C4-2B (cell line): ENCODE measurements at regions not wholly inside any gene's neighbourhood (a gene's known extent, or its start where the extent isn't known, plus 50 kb on each side); places are given as distances from the start of the nearest gene placed in this dataset.

Experiments used
- H3K27ac ChIP-seq: fragments of 450-650 bp; 2 replicates; pipeline ENCODE4 v1.5.1; 2017
- ZFX ChIP-seq: fragments of 450-650 bp; IDR thresholded peaks from 2 replicates; pipeline ENCODE4 v1.6.1; 2017
- TF ChIP-seq, protein P1 (sequence below): fragments of 450-650 bp; conservative IDR thresholded peaks from 2 replicates; pipeline ENCODE4 v1.5.1; 2017; ENCODE audit warnings: mild to moderate bottlenecking

DNA sequence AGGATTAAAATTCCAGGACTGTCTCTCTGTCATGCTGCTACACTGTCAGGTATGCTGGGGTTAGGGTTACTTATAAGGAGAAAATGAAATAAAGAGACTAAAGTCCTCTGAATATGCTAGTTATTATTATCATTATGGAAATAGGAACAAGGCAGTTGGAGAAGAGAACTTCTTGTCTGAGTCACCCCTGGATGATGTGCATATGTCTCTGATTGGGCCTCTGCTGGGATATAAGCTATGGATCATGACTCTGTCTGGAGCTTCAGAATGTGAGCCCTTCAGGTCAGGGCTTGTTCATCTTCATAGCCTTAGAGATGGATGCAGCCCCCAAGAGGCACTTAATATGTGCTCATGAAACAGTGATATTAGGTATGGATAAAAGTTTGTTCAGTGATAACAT, 569.6 kb downstream of the EPHB1 start:
- TF ChIP-seq, protein P1, sequence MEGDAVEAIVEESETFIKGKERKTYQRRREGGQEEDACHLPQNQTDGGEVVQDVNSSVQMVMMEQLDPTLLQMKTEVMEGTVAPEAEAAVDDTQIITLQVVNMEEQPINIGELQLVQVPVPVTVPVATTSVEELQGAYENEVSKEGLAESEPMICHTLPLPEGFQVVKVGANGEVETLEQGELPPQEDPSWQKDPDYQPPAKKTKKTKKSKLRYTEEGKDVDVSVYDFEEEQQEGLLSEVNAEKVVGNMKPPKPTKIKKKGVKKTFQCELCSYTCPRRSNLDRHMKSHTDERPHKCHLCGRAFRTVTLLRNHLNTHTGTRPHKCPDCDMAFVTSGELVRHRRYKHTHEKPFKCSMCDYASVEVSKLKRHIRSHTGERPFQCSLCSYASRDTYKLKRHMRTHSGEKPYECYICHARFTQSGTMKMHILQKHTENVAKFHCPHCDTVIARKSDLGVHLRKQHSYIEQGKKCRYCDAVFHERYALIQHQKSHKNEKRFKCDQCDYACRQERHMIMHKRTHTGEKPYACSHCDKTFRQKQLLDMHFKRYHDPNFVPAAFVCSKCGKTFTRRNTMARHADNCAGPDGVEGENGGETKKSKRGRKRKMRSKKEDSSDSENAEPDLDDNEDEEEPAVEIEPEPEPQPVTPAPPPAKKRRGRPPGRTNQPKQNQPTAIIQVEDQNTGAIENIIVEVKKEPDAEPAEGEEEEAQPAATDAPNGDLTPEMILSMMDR, result no peak
- no peak overlapping the region for H3K27ac ChIP-seq

- H3K27ac ChIP-seq, result no peak overlapping the region
- TF ChIP-seq, protein P1, result no peak
- TF ChIP-seq ZFX, result no peak
These were observed 571.8 kb downstream of the EPHB1 start for GRCh38 chr3:135366816-135367215.

- TF ChIP-seq, protein P1, result no peak
- TF ChIP-seq ZFX, result no peak
- H3K27ac ChIP-seq, result no peak overlapping the region
These were observed 573.3 kb downstream of the EPHB1 start for GRCh38 chr3:135368316-135368715.

DNA sequence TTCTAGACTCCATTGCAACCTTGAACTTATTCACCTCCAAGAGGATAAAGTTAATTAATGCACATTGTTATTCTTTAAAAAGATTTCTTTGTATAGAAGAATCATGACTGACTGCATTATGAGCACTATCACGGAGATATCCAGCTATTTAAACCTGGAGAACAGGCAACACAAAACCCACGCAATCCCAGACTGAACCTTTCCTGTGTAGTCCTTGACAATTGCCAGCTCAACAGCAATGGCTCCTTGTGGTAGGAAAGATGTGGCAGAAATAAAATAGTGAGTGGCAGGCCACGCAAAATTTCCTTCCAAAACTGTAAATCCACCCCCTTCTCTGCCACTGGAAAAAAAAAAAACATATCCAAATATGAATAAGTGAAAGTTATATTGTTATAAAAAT, 573.7 kb downstream of the EPHB1 start:
- TF ChIP-seq, protein P1, result no peak
- no peak for TF ChIP-seq ZFX
- H3K27ac ChIP-seq, result no peak overlapping the region

GRCh38 chr3:135374571-135374970, 579.5 kb downstream of the EPHB1 start:
- no peak for TF ChIP-seq ZFX
- TF ChIP-seq, protein P1, result no peak
- H3K27ac ChIP-seq, result no peak overlapping the region

GRCh38 chr3:135382188-135382587, 583.3 kb upstream of the PPP2R3A start:
- TF ChIP-seq, protein P1, result no peak
- TF ChIP-seq ZFX, result no peak
- H3K27ac ChIP-seq, result no peak overlapping the region

- TF ChIP-seq ZFX, result no peak
- TF ChIP-seq, protein P1, result no peak
These were observed 582.9 kb upstream of the PPP2R3A start for GRCh38 chr3:135382621-135383020.

More at GRCh38 chr3:135382621-135383020, 582.9 kb upstream of the PPP2R3A start:
- no peak overlapping the region for H3K27ac ChIP-seq
